ENCODE measurements at regions not wholly inside any gene's neighbourhood (a gene's known extent, or its start where the extent isn't known, plus 50 kb on each side); places are given as distances from the start of the nearest gene placed in this dataset.
"Not testable (repeated sequence)": the region's sequence is repeated elsewhere in the genome, so short reads cannot be mapped to it uniquely, and the experiment has no call there.

GRCh38 chr10:45082176-45082575 lies 81.5 kb downstream of the ZNF22 start:
- Histone ChIP-seq H3K4me3 (ENCODE audit: low read depth, low read length) (no peak overlapping the region), H3K27me3 (ENCODE audit: control insufficient read depth, insufficient read depth, low read length) (no peaks in the 10 kb centered on the region), H3K9me3 (ENCODE audit: control insufficient read depth, insufficient read depth, low read length) (no peaks in the 10 kb centered on the region), H3K9ac (ENCODE audit: low read depth, low read length) (no peak overlapping the region), H3K4me1 (ENCODE audit: control insufficient read depth, insufficient read depth, low read length) (peaks cover 1% of the 10 kb centered on the region), H3K36me3 (ENCODE audit: control insufficient read depth, insufficient read depth, low read length) (no peaks in the 10 kb centered on the region)

- H3K4me3 ChIP-seq (ENCODE audit: low read depth, low read length) = no peak overlapping the region
- H3K9me3 ChIP-seq (ENCODE audit: control insufficient read depth, insufficient read depth, low read length) = no peaks in the 10 kb centered on the region
- no peaks in the 10 kb centered on the region for H3K27me3 ChIP-seq (ENCODE audit: control insufficient read depth, insufficient read depth, low read length)
Measured at GRCh38 chr10:45091968-45092367, 91.2 kb downstream of the ZNF22 start.

DNA sequence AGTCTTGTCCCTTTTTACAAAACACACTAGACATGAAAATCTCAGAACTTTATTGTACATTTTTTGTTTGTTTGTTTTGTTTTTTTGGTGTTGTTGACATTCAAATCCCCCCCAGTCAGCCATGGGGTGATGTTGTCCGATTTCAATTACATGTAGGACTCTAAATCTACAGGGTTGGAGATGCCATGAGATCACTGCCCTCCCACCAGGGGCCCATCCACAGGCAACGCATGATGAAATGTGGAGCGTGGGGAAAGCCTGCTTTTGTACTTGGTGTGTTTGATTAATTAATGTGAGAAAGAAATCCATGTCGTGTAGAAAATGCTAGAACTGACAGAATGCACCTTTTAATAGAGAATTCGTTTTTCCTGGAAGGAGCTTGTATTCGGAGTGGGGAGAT lies 93.2 kb downstream of the ZNF22 start:
- no peaks in the 10 kb centered on the region for H3K9me3 ChIP-seq (ENCODE audit: control insufficient read depth, insufficient read depth, low read length)
- no peak overlapping the region for H3K9ac ChIP-seq (ENCODE audit: low read depth, low read length)
- no peak overlapping the region for H3K4me3 ChIP-seq (ENCODE audit: low read depth, low read length)
- H3K4me1 ChIP-seq (ENCODE audit: control insufficient read depth, insufficient read depth, low read length) = peaks cover 3% of the 10 kb centered on the region
- H3K36me3 ChIP-seq (ENCODE audit: control insufficient read depth, insufficient read depth, low read length) = no peaks in the 10 kb centered on the region
- H3K27me3 ChIP-seq (ENCODE audit: control insufficient read depth, insufficient read depth, low read length) = no peaks in the 10 kb centered on the region

More at GRCh38 chr10:45091968-45092367, 91.2 kb downstream of the ZNF22 start:
- peaks cover 3% of the 10 kb centered on the region for H3K4me1 ChIP-seq (ENCODE audit: control insufficient read depth, insufficient read depth, low read length)
- no peaks in the 10 kb centered on the region for H3K36me3 ChIP-seq (ENCODE audit: control insufficient read depth, insufficient read depth, low read length)
- H3K9ac ChIP-seq (ENCODE audit: low read depth, low read length) = no peak overlapping the region

DNA sequence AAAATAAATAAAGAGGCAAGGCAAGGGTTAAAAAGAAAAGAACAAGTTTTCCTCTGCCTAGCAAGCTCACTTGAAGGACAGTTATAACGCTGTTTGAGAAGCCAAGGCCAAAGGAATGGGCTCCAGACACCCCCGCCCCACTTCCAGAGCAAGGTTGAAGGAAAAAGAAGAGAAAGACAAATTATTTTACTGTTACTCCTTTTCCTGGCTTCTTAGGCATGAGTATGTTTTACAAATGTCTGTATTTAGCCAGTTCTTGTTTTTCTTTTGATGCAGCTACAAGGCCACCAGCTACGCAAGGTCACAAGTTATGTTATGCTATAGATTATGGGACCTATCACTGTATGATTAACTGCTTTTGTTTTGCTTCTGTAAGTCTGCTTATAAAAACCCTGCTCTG lies 94.6 kb downstream of the ZNF22 start:
- Histone ChIP-seq H3K9me3 (ENCODE audit: control insufficient read depth, insufficient read depth, low read length) (no peaks in the 10 kb centered on the region), H3K9ac (ENCODE audit: low read depth, low read length) (no peak overlapping the region), H3K4me3 (ENCODE audit: low read depth, low read length) (no peak overlapping the region), H3K27me3 (ENCODE audit: control insufficient read depth, insufficient read depth, low read length) (no peaks in the 10 kb centered on the region), H3K4me1 (ENCODE audit: control insufficient read depth, insufficient read depth, low read length) (peaks cover 3% of the 10 kb centered on the region), H3K36me3 (ENCODE audit: control insufficient read depth, insufficient read depth, low read length) (no peaks in the 10 kb centered on the region)

- no peak overlapping the region for H3K4me3 ChIP-seq (ENCODE audit: low read depth, low read length)
- no peaks in the 10 kb centered on the region for H3K36me3 ChIP-seq (ENCODE audit: control insufficient read depth, insufficient read depth, low read length)
- no peaks in the 10 kb centered on the region for H3K9me3 ChIP-seq (ENCODE audit: control insufficient read depth, insufficient read depth, low read length)
- peaks cover 3% of the 10 kb centered on the region for H3K4me1 ChIP-seq (ENCODE audit: control insufficient read depth, insufficient read depth, low read length)
- no peak overlapping the region for H3K9ac ChIP-seq (ENCODE audit: low read depth, low read length)
- H3K27me3 ChIP-seq (ENCODE audit: control insufficient read depth, insufficient read depth, low read length) = no peaks in the 10 kb centered on the region
Measured at GRCh38 chr10:45096001-45096400, 95.3 kb downstream of the ZNF22 start.

- Histone ChIP-seq H3K36me3 (ENCODE audit: control insufficient read depth, insufficient read depth, low read length) (no peaks in the 10 kb centered on the region), H3K9ac (ENCODE audit: low read depth, low read length) (no peak overlapping the region), H3K4me3 (ENCODE audit: low read depth, low read length) (no peak overlapping the region), H3K4me1 (ENCODE audit: control insufficient read depth, insufficient read depth, low read length) (no peaks in the 10 kb centered on the region), H3K27me3 (ENCODE audit: control insufficient read depth, insufficient read depth, low read length) (no peaks in the 10 kb centered on the region), H3K9me3 (ENCODE audit: control insufficient read depth, insufficient read depth, low read length) (no peaks in the 10 kb centered on the region)
Measured at GRCh38 chr10:45100429-45100828, 99.7 kb downstream of the ZNF22 start.

DNA sequence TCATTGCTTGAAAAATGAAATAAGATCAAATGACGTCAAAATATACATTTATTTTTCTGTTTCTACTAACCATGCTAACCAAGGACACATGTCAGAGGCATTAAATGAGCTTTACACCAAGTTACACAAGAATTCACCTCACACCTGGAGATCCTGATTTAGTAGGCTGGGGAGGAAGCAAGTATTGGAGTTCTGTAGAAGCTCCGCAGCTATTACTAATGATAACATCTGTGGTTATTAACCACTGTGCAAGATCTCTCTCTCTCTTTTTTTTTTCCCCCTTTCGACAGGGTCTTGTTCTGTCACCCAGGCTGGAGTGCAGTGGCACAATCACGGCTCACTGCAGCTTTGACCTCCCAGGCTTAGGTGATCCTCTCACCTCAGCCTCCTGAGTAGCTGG lies 104.0 kb downstream of the ZNF22 start:
- Histone ChIP-seq H3K4me3 (ENCODE audit: low read depth, low read length) (no peak overlapping the region), H3K36me3 (ENCODE audit: control insufficient read depth, insufficient read depth, low read length) (no peaks in the 10 kb centered on the region), H3K27me3 (ENCODE audit: control insufficient read depth, insufficient read depth, low read length) (no peaks in the 10 kb centered on the region), H3K4me1 (ENCODE audit: control insufficient read depth, insufficient read depth, low read length) (peaks cover 4% of the 10 kb centered on the region), H3K9ac (ENCODE audit: low read depth, low read length) (no peak overlapping the region), H3K9me3 (ENCODE audit: control insufficient read depth, insufficient read depth, low read length) (no peaks in the 10 kb centered on the region)

- H3K27me3 ChIP-seq (ENCODE audit: control insufficient read depth, insufficient read depth, low read length); H3K4me3 ChIP-seq (ENCODE audit: low read depth, low read length); H3K36me3 ChIP-seq (ENCODE audit: control insufficient read depth, insufficient read depth, low read length): not testable (repeated sequence)
Measured at GRCh38 chr10:45105309-45105708, 104.6 kb downstream of the ZNF22 start.

GRCh38 chr10:45106236-45106856 lies 105.6 kb downstream of the ZNF22 start:
- H3K27me3 ChIP-seq (ENCODE audit: control insufficient read depth, insufficient read depth, low read length) = no peaks in the 10 kb centered on the region
- H3K9me3 ChIP-seq (ENCODE audit: control insufficient read depth, insufficient read depth, low read length) = no peaks in the 10 kb centered on the region
- no peak overlapping the region for H3K4me3 ChIP-seq (ENCODE audit: low read depth, low read length)
- H3K36me3 ChIP-seq (ENCODE audit: control insufficient read depth, insufficient read depth, low read length) = no peaks in the 10 kb centered on the region
- H3K4me1 ChIP-seq (ENCODE audit: control insufficient read depth, insufficient read depth, low read length) = peaks cover 4% of the 10 kb centered on the region
- H3K9ac ChIP-seq (ENCODE audit: low read depth, low read length) = no peak overlapping the region

More at GRCh38 chr10:45105309-45105708, 104.6 kb downstream of the ZNF22 start:
- H3K9me3 ChIP-seq (ENCODE audit: control insufficient read depth, insufficient read depth, low read length); H3K4me1 ChIP-seq (ENCODE audit: control insufficient read depth, insufficient read depth, low read length); H3K9ac ChIP-seq (ENCODE audit: low read depth, low read length): not testable (repeated sequence)

- Histone ChIP-seq H3K36me3 (ENCODE audit: control insufficient read depth, insufficient read depth, low read length) (no peaks in the 10 kb centered on the region), H3K9ac (ENCODE audit: low read depth, low read length) (no peak overlapping the region), H3K4me1 (ENCODE audit: control insufficient read depth, insufficient read depth, low read length) (no peaks in the 10 kb centered on the region), H3K4me3 (ENCODE audit: low read depth, low read length) (no peak overlapping the region), H3K27me3 (ENCODE audit: control insufficient read depth, insufficient read depth, low read length) (no peaks in the 10 kb centered on the region), H3K9me3 (ENCODE audit: control insufficient read depth, insufficient read depth, low read length) (no peaks in the 10 kb centered on the region)
Measured at GRCh38 chr10:45111509-45111908, 110.8 kb downstream of the ZNF22 start.

DNA sequence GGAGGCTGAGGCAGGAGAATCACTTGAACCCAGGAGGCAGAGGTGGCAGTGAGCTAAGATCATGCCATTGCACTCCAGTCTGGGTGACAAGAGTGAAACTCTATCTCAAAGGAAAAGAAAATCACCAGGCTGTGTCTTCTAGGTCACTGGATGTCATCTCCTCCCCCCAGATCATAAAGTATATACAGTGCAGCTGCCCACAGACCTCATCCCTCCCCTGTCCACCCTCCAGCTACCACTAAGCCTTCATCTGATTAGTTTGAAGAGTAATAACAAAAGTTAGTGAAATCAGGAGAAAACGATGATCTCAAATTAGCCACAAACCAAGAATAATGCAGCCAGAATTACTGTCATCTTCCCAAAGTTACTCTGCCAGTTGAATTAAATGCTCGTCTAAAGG lies 117.2 kb downstream of the ZNF22 start:
- not testable (repeated sequence) for H3K4me1 ChIP-seq (ENCODE audit: control insufficient read depth, insufficient read depth, low read length); H3K9me3 ChIP-seq (ENCODE audit: control insufficient read depth, insufficient read depth, low read length); H3K9ac ChIP-seq (ENCODE audit: low read depth, low read length); H3K4me3 ChIP-seq (ENCODE audit: low read depth, low read length); H3K27me3 ChIP-seq (ENCODE audit: control insufficient read depth, insufficient read depth, low read length); H3K36me3 ChIP-seq (ENCODE audit: control insufficient read depth, insufficient read depth, low read length)

GRCh38 chr10:45118929-45119328 lies 118.2 kb downstream of the ZNF22 start:
- Histone ChIP-seq H3K4me3 (ENCODE audit: low read depth, low read length) (no peak overlapping the region), H3K27me3 (ENCODE audit: control insufficient read depth, insufficient read depth, low read length) (no peaks in the 10 kb centered on the region), H3K9ac (ENCODE audit: low read depth, low read length) (no peak overlapping the region), H3K4me1 (ENCODE audit: control insufficient read depth, insufficient read depth, low read length) (no peaks in the 10 kb centered on the region), H3K36me3 (ENCODE audit: control insufficient read depth, insufficient read depth, low read length) (no peaks in the 10 kb centered on the region), H3K9me3 (ENCODE audit: control insufficient read depth, insufficient read depth, low read length) (no peaks in the 10 kb centered on the region)

Data from iPS-15b (cell line).